SHP77 (cell line): ENCODE measurements at regions not wholly inside any gene's neighbourhood (a gene's known extent, or its start where the extent isn't known, plus 50 kb on each side); places are given as distances from the start of the nearest gene placed in this dataset.
"Not testable (repeated sequence)": the region's sequence is repeated elsewhere in the genome, so short reads cannot be mapped to it uniquely, and the experiment has no call there.

ENCODE experiments used
- DNase-seq, 2 experiments: peaks; one replicate each; lab custom pipeline; 2025; lab: John Stamatoyannopoulos, UW

- peak; percentile 13 to 19 for DNase-seq
These were observed 69.3 kb downstream of the ISOC1 start for GRCh38 chr5:129163810-129164378.

GRCh38 chr5:129170050-129170449 lies 75.5 kb downstream of the ISOC1 start:
- DNase-seq: no peak

DNA sequence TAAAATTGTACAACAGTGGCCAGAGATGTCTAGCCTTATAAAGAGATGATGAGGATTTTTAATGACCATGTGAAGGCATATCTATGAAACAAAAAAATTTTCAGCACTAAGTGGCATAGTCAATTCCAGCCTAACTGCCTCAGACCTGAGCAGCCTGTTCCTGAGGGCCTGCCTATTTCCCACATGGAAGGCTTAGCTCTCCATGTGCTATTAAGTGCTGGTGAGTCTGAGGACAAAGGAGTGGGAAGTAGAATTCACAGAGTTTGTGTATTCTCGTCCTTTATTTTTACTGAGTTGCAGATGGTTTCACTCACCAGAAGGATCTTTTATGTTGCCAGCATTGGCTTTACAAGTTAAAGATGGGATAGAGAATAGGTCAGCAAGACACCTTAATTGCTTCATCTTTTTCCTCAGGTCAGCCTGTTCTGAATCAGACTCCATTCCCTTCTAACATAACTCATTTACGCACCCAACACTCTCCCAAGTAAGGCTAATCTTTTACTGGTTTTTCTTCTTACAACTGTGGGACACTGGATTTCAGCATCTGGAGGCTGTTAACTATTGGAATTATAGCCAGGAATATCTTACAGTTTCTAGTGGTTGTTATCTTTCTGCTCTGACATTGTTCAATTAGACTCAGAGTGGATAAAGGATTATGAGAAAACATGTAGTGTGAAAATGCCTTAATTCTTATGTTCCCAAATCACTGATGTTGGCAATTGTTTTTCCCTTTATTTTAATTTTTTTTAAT lies 76.8 kb downstream of the ISOC1 start:
- no peak for DNase-seq

DNA sequence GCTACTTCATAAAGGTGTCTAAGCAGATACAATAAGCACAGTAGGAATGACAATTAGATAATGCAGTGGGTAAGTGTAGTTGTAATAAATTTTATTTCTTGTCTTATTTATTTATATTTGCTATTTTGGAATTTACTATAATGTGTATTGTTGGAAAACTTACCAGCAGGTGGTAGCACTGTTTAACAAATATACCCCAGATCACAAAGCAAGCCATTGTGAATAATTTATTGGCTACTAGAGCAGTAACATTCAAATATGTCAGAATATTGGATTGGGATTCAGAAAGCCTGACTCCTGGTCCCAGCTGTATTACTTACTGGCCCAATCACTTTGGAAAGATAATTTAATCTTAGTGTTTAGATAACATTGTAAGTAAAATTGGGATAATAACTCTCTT lies 78.0 kb downstream of the ISOC1 start:
- DNase-seq: no peak

DNA sequence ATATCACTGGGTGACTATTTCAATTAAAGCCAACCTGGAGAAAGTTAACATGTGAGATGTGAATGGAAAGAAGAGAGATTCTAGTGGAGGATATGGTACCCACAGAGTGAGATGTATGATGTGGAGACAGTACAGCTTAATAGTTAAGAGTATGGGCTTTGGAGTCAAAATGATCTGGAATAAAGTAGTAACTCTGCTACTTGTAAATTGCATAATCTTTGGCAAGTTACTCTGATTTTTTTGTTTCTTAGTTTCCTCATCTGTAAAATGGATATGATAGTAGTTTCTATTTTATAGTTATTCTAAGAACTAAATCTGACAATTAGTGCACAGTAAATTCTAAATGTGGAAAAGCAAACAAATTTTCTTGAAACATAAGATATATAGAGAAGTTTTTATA lies 79.2 kb downstream of the ISOC1 start:
- DNase-seq: no peak

DNA sequence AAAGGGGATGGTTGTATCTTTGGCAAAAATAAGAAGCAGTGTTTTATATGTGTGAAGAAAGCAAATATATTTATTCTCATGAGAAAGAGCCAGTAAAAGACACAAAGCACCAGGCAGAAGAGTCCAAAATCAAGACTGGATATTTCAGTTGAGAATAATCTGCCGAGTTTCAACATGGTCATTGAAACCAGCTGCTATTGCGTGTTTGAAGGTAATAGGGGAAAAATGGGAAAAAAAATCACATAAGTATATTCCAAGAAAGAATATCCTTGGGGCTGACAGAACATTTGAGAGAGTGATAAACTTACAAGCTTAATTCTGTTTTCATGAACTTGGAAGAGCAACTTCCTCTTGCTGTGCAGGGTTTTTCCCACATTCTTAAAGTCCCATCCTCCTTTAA lies 79.9 kb downstream of the ISOC1 start:
- no peak for DNase-seq

DNA sequence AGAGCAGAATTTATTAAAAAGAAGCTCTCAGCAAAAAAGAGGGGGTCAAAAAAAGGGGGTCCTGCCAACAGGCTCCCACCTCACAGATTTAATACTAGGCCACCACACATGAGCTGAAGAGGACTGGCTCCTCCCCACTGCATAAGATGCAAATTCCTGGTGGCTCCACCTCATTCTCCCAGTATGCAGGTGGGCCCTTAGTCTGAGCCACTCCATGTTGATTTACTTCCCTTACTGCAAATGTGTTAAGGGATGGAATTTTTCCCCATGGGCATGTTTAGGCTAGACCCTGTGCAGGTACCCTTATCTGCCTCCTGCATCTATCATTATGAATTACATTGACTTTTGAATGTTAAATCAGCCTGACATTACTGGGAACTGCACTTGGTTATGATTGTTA lies 82.9 kb downstream of the ISOC1 start:
- DNase-seq: no peak

DNA sequence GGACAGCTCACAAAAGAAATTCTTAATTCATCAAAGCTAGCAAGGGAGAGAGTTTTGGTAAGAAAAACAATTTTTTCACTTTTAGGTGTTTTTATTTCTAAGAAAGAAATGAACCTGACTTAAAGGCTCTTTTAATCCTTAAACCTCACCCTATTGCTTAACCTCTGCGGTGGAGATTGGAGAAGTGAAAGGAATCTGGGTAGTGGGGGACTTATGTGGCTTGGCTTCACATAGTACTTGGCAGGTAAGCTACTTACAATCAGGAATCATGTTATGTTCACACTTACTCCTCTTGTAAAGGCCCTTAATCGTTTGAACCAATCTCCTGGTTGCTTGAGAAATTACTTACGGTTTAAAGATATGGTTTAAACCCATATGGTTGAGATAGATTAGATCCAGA lies 104.8 kb downstream of the ISOC1 start:
- DNase-seq: no peak

GRCh38 chr5:129204525-129204924 lies 110.0 kb downstream of the ISOC1 start:
- DNase-seq: no peak

DNA sequence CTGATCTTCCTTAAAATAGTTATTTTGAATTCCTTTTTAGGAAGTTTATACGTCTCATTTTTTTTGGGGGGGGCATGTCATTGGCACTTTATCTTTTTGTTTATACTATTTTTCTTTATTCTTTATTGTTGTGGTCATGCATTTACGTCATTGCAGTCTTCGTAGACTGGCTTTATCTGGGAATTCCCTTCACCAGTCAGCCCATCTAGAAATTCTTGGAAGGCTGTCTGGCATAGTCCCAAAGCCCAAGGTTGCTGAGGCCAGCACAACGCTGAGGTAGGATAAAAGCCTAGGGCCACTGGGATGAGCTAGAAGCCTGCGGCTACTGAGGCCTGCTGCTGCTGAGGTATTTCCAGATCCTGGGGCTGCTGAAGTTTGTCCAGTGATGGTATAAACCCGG lies 121.5 kb downstream of the ISOC1 start:
- DNase-seq: no peak

- DNase-seq: no peak
These were observed 122.6 kb downstream of the ISOC1 start for GRCh38 chr5:129217179-129217578.

- no peak for DNase-seq
These were observed 128.6 kb downstream of the ISOC1 start for GRCh38 chr5:129223178-129223577.

DNA sequence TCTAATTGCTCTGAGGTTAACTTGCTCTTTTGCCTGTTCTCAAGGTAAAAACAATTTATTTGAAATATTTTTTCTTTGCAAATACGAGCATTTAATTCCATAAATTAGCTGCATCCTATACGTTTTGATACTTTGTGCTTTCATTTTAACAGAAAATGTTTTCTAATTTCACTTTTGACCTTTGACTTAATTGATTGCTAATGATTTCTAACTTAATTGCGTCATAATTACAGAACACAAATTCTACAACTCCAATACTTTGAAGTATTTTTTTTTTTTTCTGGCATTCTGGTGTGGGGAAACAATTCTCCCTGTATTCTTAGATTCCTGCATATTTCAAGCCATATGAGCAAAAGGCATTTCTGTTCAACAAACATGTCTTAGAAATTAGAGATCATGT lies 134.0 kb downstream of the ISOC1 start:
- no peak for DNase-seq

DNA sequence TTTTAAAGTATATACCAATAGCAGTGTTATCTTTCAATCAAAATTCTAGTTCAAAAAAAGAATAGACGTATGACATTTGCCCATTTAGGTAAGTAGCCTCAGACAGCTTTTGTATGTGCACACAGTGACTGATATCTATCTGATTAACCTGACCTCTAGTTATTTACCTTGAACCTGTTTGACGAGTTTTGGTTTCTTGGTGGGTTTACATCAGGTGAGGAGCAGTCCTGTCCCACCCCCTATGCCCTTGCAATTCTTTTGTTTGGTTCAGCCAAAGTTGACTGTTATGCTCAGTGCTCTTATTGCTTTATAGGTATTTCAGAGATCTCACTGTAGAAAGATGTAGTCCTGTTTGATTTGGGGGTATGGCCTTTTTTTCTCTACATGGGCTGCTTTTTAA lies 147.2 kb downstream of the ISOC1 start:
- DNase-seq: no peak

GRCh38 chr5:129243039-129243438 lies 148.5 kb downstream of the ISOC1 start:
- no peak for DNase-seq

DNA sequence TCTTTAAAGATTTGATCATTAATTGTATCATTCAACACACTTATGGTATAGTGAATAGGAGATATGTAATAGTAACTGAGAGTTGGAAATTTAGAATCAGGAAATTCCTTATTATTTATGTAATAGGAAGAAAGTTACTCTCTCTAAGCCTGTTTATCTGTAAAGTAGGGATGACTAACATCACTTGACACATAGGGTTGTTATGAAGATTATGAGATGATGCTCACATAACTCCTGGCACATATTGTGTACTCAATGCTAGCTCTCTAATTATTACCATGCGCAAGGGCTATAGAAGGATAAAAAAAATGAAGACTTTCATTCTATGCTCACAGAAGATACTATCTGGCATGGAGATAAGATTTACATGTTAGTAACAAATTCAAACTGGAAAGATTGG lies 149.9 kb downstream of the ISOC1 start:
- no peak for DNase-seq

DNA sequence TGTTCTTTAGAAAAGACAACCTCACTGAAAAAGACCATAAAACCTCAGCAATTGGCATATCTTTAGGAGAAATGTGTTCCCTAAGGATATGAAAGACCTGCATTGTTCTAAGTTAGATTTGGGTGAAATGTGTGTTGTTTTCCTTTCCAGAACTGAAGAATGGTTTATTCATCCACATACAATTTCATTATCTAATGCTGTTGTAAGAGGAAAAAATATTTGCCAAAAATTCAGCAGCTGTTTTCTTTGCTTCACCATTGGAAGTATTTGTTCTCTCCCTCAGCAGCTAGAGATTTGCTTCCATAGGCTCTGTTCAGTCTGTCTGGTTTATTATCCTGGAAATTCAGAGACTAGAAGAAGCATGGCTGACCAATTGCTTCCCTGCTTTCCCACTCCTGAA lies 150.9 kb downstream of the ISOC1 start:
- no peak for DNase-seq

DNA sequence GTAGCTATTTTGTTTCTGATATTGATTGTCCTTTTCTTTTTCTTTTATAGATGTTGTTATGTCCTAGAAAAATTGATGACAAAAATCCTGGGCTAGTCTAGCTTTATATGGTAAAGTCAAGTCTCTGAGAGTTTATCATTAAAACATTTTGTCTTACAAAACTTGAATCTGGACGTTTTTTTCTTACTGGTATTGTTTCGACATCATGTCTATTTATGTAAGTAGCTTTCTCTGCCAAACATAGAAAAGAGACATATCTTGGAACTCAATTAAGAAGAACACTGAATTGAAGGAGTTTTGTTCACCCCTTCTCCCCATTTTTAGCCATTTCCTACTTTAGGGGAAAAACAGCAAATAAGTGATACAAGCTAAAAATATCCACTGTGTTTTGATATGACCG lies 151.5 kb downstream of the ISOC1 start:
- no peak for DNase-seq

DNA sequence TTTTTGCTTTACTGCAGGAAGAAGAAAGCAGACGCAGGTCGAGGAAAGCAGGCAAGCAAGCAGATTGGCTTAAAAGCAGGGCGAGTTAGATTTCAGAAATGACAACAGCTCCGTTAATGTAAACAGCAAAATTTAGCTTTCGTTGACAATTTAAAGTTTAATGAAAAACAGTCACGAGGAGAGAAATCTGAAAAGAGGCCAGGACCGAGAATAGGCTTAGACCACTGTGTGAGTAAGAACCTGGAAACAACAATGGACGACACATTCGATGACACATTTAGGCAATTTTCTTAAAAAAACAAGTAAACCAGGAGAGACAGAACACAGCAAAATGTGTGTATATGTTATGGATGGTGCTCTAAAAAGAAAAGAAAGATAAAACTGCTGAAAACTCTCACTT lies 155.3 kb downstream of the ISOC1 start:
- no peak for DNase-seq

- no peak for DNase-seq
These were observed 176.8 kb downstream of the ISOC1 start for GRCh38 chr5:129271308-129271707.

DNA sequence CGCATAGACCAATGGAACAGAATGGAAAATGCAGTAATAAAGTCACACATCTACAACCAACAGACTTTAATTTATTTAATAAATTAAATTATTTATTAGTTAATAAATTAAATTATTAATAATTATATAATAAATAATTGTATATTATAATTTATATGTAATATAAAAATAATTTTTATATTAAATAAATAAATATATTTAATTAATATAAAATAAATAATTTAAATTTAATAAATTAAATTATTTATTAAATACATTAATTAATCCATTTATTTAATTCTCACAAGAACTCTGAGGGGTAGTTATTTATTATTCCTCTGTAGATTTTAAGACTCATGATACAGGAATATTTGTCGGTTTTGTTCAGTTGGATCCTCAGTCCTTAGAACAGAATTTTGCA lies 176.1 kb upstream of the ADAMTS19 start:
- DNase-seq: no peak

DNA sequence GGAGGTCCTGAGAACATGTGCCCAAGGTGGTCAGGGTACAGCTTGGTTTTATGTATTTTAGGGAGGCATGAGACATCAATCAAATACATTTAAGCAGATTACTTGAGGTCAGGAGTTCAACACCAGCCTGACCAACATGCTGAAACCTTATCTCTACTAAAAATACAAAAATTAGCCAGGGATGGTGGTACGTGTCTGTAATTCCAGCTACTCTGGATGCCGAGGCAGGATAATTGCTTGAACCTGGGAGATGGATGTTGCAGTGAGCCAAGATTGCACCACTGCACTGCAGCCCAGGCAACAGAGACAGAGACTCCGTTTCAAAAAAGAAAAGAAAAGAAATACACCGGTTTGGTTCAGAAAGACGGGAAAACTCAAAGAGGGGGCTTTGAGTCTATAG lies 165.9 kb upstream of the ADAMTS19 start:
- DNase-seq: not testable (repeated sequence)

GRCh38 chr5:129306725-129307124 lies 153.4 kb upstream of the ADAMTS19 start:
- no peak for DNase-seq

- no peak for DNase-seq
These were observed 137.1 kb upstream of the ADAMTS19 start for GRCh38 chr5:129322968-129323367.
